T-helper 1 cell (primary cell): ENCODE measurements at regions not wholly inside any gene's neighbourhood (a gene's known extent, or its start where the extent isn't known, plus 50 kb on each side); places are given as distances from the start of the nearest gene placed in this dataset.
"Not testable (repeated sequence)": the region's sequence is repeated elsewhere in the genome, so short reads cannot be mapped to it uniquely, and the experiment has no call there.

Experiments used
- DNase-seq, 5 donors: peaks; one replicate each; pipeline ENCODE4 v3.0.0-alpha.2; 2012 to 2020

GRCh38 chr7:153090209-153090608, 330.7 kb downstream of the ACTR3B start:
- DNase-seq, result no peak

- DNase-seq, result no peak
Measured at GRCh38 chr7:153090764-153091163, 331.2 kb downstream of the ACTR3B start.

- DNase-seq, result no peak
Measured at GRCh38 chr7:153091477-153091876, 331.9 kb downstream of the ACTR3B start.

GRCh38 chr7:153097511-153098201, 338.1 kb downstream of the ACTR3B start:
- DNase-seq, result no peak

- DNase-seq, result no peak
Measured at GRCh38 chr7:153099235-153099634, 339.7 kb downstream of the ACTR3B start.

- DNase-seq, result no peak
Measured at GRCh38 chr7:153100691-153101237, 341.2 kb downstream of the ACTR3B start.

- DNase-seq, result no peak
Measured at GRCh38 chr7:153103202-153103601, 343.6 kb downstream of the ACTR3B start.

- no peak for DNase-seq
Measured at GRCh38 chr7:153107826-153108225, 348.3 kb downstream of the ACTR3B start.

GRCh38 chr7:153109566-153109965, 350.0 kb downstream of the ACTR3B start:
- no peak for DNase-seq

GRCh38 chr7:153110606-153111005, 351.1 kb downstream of the ACTR3B start:
- no peak for DNase-seq

- DNase-seq, result not testable (repeated sequence)
Measured at GRCh38 chr7:153122255-153122654, 362.7 kb downstream of the ACTR3B start.

- DNase-seq, result no peak
Measured at GRCh38 chr7:153130052-153130451, 370.5 kb downstream of the ACTR3B start.

GRCh38 chr7:153151766-153152165, 392.2 kb downstream of the ACTR3B start:
- DNase-seq, result no peak

- no peak for DNase-seq
Measured at GRCh38 chr7:153152801-153153422, 393.4 kb downstream of the ACTR3B start.

- no peak for DNase-seq
Measured at GRCh38 chr7:153158149-153158548, 398.6 kb downstream of the ACTR3B start.

- no peak for DNase-seq
Measured at GRCh38 chr7:153170287-153170686, 410.7 kb downstream of the ACTR3B start.

- DNase-seq, result no peak
Measured at GRCh38 chr7:153185936-153186335, 426.4 kb downstream of the ACTR3B start.

GRCh38 chr7:153188161-153188560, 428.6 kb downstream of the ACTR3B start:
- no peak for DNase-seq

GRCh38 chr7:153188630-153189029, 429.1 kb downstream of the ACTR3B start:
- DNase-seq, result no peak

- DNase-seq, result no peak
Measured at GRCh38 chr7:153190452-153190851, 430.9 kb downstream of the ACTR3B start.

GRCh38 chr7:153190986-153191385, 431.4 kb downstream of the ACTR3B start:
- no peak for DNase-seq

- no peak for DNase-seq
Measured at GRCh38 chr7:153193144-153193595, 433.6 kb downstream of the ACTR3B start.

GRCh38 chr7:153217032-153217431, 457.5 kb downstream of the ACTR3B start:
- no peak for DNase-seq

- DNase-seq, result no peak
Measured at GRCh38 chr7:153224890-153225289, 465.3 kb downstream of the ACTR3B start.
